ENCODE measurements at regions not wholly inside any gene's neighbourhood (a gene's known extent, or its start where the extent isn't known, plus 50 kb on each side); places are given as distances from the start of the nearest gene placed in this dataset.
A peak's percentile ranks its signal among the peaks of the same experiment; 100 is the strongest.

- FAIRE-seq, result no peak
- DNase-seq (ENCODE audit: insufficient read length, low spot score), result no peak
Observed at GRCh38 chr10:10777723-10778122, 239.9 kb upstream of the CELF2 start.

GRCh38 chr10:10778959-10779358 is 238.7 kb upstream of the CELF2 start:
- DNase-seq (ENCODE audit: insufficient read length, low spot score) (no peak), FAIRE-seq (no peak)

- DNase-seq (ENCODE audit: insufficient read length, low spot score) (no peak), FAIRE-seq (no peak)
Observed at GRCh38 chr10:10779511-10779910, 238.2 kb upstream of the CELF2 start.

GRCh38 chr10:10780746-10781145 is 236.9 kb upstream of the CELF2 start:
- DNase-seq (ENCODE audit: insufficient read length, low spot score) (no peak), FAIRE-seq (no peak)

- DNase-seq (ENCODE audit: insufficient read length, low spot score) (peak; percentile 31), FAIRE-seq (no peak)
Observed at GRCh38 chr10:10782603-10783002, 235.1 kb upstream of the CELF2 start.

- FAIRE-seq (no peak), DNase-seq (ENCODE audit: insufficient read length, low spot score) (peak; percentile 2)
Observed at GRCh38 chr10:10785627-10786026, 232.0 kb upstream of the CELF2 start.

- peak; percentile 13 for DNase-seq (ENCODE audit: insufficient read length, low spot score)
Observed at GRCh38 chr10:10786109-10787090, 231.3 kb upstream of the CELF2 start.

GRCh38 chr10:10787586-10787985 is 230.1 kb upstream of the CELF2 start:
- no peak for FAIRE-seq
- DNase-seq (ENCODE audit: insufficient read length, low spot score), result no peak

More at GRCh38 chr10:10786109-10787090, 231.3 kb upstream of the CELF2 start:
- FAIRE-seq, result no peak

GRCh38 chr10:10788761-10789160 is 228.9 kb upstream of the CELF2 start:
- FAIRE-seq (no peak), DNase-seq (ENCODE audit: insufficient read length, low spot score) (no peak)

GRCh38 chr10:10791869-10792268 is 225.8 kb upstream of the CELF2 start:
- DNase-seq (ENCODE audit: insufficient read length, low spot score) (no peak), FAIRE-seq (no peak)

- DNase-seq (ENCODE audit: insufficient read length, low spot score) (peak; percentile 19), FAIRE-seq (peak; percentile 76)
Observed at GRCh38 chr10:10792681-10793080, 225.0 kb upstream of the CELF2 start.

GRCh38 chr10:10794046-10794445 is 223.6 kb upstream of the CELF2 start:
- FAIRE-seq (no peak), DNase-seq (ENCODE audit: insufficient read length, low spot score) (no peak)

GRCh38 chr10:10794791-10795191 is 222.9 kb upstream of the CELF2 start:
- DNase-seq (ENCODE audit: insufficient read length, low spot score), result peak; percentile 6
- no peak for FAIRE-seq

- DNase-seq (ENCODE audit: insufficient read length, low spot score), result no peak
- FAIRE-seq, result no peak
Observed at GRCh38 chr10:10796061-10796773, 221.5 kb upstream of the CELF2 start.

GRCh38 chr10:10796774-10797415 is 220.8 kb upstream of the CELF2 start:
- no peak for DNase-seq (ENCODE audit: insufficient read length, low spot score)
- no peak for FAIRE-seq

- DNase-seq (ENCODE audit: insufficient read length, low spot score) (no peak), FAIRE-seq (no peak)
Observed at GRCh38 chr10:10797513-10797912, 220.2 kb upstream of the CELF2 start.

GRCh38 chr10:10798102-10798863 is 219.4 kb upstream of the CELF2 start:
- no peak for DNase-seq (ENCODE audit: insufficient read length, low spot score)
- no peak for FAIRE-seq

- no peak for FAIRE-seq
Observed at GRCh38 chr10:10798864-10799192, 218.8 kb upstream of the CELF2 start.

GRCh38 chr10:10800961-10801360 is 216.7 kb upstream of the CELF2 start:
- FAIRE-seq (no peak), DNase-seq (ENCODE audit: insufficient read length, low spot score) (no peak)

More at GRCh38 chr10:10798864-10799192, 218.8 kb upstream of the CELF2 start:
- DNase-seq (ENCODE audit: insufficient read length, low spot score), result no peak

- FAIRE-seq (no peak), DNase-seq (ENCODE audit: insufficient read length, low spot score) (no peak)
Observed at GRCh38 chr10:10803278-10803677, 214.4 kb upstream of the CELF2 start.

GRCh38 chr10:10804061-10804460 is 213.6 kb upstream of the CELF2 start:
- FAIRE-seq (no peak), DNase-seq (ENCODE audit: insufficient read length, low spot score) (no peak)

Measured in HTR-8/SVneo (cell line).